ENCODE measurements at regions not wholly inside any gene's neighbourhood (a gene's known extent, or its start where the extent isn't known, plus 50 kb on each side); places are given as distances from the start of the nearest gene placed in this dataset.
"Not testable (repeated sequence)": the region's sequence is repeated elsewhere in the genome, so short reads cannot be mapped to it uniquely, and the experiment has no call there.

DNA sequence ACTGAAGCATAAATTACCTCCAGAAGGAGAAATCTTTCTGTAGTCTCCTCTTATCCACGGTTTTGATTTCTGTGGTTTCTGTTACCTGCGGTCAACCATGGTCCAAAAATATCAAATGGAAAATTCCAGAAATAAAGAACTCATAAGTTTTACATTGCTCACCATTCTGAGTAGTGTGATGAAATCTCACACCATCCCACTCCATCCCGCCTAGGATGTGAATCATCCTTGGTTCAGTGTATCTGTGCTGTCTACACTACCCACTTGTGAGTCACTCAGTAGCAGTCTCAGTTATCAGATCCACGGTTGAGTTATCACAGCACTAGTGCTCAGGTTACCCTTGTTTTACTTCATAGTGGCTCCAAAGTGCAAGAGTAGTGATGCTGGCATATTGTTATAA is 371.2 kb downstream of the NFIB start:
- no peak overlapping the region for H3K4me3 ChIP-seq (ENCODE audit: low read depth, low read length)

DNA sequence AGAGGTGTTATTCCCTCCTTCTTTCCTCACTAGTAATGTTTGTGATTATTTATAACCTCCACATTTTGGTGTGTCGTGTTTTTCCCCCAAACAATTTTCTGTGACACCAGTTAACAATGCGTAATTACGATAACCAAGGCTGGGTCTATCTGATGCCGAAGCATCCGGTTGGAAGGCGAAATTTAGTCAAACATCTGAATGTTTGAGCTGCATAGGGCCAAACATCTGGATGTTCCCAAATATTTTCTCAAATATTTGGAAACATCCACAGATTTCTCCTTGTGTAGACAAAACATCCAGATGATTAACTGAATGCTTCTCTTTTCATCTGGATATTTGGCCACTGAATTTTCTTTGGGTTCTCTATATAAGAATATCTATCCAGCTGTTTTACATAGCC is 371.7 kb downstream of the NFIB start:
- no peak overlapping the region for H3K4me3 ChIP-seq (ENCODE audit: low read depth, low read length)

DNA sequence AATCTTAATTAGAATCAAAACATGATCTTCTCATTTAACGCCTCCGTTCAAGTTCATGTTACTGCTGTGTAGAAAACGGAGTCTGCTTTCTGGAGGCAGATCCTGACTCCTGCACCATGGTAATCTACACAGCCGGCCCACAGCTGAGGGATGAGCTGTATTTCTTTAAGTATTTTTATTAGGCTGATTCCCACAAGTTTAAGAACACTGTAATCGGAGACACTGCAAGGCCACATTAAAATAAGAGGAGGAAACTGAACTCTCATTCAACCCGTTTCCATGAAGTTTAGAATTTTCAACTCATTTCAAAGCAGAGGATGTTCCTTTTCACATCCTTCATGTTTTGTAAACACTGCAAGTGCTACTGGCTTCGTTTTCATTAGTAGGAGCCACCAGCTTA is 372.2 kb downstream of the NFIB start:
- no peak overlapping the region for H3K4me3 ChIP-seq (ENCODE audit: low read depth, low read length)

DNA sequence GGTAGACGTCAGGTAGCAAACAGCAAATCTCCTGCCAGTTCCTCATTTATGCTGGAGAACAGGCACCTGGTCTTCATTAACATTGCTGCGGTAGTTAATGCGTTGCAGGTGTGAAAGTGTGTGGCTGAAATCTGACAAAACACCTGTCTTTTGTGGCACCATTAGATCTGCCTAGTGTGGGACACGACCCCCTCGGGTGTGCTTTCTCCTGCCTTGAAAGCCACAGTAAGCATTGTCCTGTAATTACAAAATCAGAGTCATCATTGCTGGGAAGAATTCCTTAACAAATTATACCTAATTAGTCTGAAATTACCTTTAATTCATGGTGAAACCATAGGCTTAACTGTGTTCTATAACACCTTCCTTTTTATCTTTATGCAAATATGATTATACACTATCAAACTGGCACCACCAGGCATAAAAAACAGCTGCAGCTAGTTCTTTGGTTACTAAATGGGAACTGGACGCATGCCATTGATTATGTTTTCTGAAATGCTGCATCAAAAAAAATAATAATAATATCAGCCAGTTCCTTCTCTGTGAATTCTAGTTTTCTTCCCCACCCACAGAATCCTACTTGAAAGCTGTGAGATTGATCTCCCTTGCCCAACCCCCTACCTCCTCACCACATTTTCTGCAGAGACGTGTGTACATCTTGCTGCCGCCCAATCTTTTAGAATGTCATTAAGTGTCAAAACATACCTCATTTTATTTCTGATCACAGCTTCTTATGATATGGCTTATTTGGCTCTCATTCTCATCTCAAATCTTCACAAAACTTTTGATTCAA is 374.0 kb downstream of the NFIB start:
- no peak overlapping the region for H3K4me3 ChIP-seq (ENCODE audit: low read depth, low read length)

DNA sequence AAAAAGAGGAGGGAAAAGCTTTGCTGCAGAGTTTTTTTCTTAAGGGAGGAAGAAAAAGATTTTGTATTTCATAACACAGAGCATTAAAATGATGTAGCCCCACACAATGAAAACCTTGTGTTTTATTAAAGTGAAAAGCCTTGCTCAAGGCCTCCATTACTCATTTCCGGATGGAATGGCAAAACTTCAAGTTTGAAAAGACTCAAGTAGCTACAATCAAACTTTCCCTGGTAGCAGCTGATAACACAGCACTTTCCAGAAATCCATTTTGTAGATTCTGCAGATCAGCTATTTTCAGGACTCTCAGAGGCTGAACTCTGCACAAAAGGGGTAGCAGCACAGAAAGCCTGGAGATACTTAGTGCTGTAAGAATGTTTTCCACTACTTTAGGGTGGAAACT is 374.8 kb downstream of the NFIB start:
- H3K4me3 ChIP-seq (ENCODE audit: low read depth, low read length), result no peak overlapping the region

DNA sequence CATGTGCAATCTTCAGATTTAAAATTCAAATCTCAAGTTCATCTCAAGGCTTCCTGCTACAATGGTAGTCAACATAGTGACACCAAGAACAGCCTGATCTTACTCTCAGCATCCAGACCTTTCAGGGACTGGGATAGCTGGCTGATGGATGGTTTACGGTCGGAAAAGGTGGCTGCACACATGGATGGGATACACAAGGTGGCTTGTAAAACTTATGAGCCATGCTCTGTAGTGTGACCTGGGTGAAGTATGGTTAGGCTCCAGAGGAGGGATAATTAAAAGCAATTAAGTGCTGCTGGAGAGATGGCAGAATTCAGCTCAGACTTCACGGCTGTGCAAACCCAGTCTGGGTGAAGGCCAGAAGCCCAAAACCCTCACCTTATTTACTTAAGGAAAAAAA is 379.5 kb downstream of the NFIB start:
- H3K4me3 ChIP-seq (ENCODE audit: low read depth, low read length), result no peak overlapping the region

DNA sequence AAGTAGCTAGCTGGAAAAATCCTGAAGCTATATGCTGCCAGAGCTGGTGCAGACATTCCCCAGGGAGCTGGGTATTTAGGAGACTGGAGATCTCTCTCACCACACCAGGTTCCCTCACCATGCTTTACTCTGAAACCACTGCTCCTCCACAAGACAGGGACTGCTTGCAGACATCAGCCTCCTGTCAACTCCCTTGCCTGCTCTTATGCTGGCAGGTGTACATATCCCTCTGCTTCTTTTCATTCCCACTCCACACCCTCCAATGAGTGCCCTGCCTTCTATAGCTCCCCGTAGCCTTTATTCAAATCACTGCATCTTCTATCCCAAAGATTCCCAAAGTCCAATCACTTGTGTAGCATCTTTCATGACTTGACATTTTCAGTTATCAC is 380.7 kb downstream of the NFIB start:
- no peak overlapping the region for H3K4me3 ChIP-seq (ENCODE audit: low read depth, low read length)

DNA sequence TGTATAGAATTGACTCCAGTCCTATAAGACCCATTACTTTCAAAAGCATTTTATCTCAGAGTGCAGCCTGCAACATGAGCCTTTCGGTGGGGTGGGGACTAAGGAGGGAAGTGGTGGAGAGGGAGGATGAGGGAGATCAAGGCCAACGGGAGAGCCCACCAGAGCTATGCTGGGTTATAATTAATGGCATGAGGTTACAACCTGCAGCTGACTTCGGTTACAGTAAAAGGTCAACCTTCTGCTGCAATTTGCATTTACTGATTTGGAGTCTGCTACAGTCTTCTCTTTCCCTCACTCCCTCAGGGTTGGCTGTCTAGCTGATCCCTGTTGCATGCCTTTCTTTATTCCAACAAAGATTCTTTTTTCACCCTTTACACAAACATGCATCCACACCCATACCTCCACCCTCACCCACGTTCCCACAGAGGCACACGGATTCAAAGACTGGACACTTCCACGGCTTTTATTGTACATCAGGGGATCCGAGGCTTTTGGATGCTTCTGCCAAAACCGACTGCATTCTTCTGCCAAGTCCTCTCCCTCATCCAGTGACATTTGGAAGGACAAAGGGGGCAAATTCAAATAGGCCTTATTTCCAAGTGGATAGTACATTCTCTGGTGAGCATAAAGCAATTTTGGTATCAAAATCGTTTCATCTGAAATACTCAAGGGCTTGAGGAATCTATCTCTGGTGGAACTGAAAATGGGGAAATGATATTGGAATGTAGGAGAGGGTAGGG is 381.2 kb downstream of the NFIB start:
- H3K4me3 ChIP-seq (ENCODE audit: low read depth, low read length), result no peak overlapping the region

DNA sequence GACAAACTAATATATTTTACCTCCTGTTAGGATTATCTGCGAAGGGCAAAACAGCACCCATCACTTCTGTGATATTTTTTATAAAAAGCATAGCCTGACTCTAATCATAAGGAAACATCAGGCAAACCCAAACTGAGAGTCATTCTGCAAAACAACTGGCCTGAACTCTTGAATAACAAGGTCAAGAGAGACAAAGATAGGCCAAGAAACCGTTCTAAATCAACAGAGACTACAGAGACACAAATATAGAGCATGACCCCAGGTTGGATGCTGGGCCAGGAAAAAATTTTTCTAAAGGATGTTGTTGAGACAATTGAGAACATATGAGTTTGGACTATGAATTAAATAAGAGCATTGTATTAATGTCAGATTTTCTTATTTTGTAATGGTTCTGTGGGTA is 384.9 kb downstream of the NFIB start:
- no peak overlapping the region for H3K4me3 ChIP-seq (ENCODE audit: low read depth, low read length)

DNA sequence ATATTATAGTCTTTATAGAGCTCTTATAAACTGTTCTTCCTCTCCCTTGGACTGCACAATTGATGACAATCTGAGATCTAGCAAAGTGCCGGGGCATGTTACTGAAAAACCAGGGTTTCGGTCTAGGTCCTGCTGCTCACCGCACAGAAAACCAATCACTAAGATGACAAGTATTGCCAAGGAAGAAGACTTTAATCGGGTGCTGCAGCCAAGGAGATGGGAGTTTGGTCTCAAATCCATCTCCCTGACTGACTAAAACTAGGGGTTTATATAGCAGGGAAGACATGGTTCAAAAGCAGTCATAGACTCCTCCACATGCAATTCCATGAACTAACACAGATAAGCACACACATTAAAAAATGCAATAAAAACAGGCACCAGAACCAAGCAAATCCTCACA is 390.6 kb downstream of the NFIB start:
- H3K4me3 ChIP-seq (ENCODE audit: low read depth, low read length), result no peak overlapping the region

DNA sequence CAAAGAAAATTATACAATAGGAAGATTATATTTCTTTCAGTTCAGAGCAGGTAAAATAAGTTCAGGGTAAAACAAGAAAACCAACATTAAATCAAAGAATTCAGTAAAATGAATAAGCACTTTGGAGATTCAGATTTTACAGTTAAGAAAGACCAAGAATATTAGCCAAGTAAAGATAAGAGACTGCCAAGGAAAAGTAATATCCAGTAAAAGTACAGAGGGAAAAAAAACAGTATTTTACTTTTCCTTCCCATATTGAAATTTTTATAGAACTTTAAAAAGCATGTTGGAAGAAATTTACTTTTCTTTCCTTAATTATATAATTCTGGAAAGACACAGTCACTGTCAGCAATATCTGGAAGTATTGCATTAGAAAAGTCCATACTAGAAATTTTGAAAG is 393.4 kb downstream of the NFIB start:
- no peak overlapping the region for H3K4me3 ChIP-seq (ENCODE audit: low read depth, low read length)

DNA sequence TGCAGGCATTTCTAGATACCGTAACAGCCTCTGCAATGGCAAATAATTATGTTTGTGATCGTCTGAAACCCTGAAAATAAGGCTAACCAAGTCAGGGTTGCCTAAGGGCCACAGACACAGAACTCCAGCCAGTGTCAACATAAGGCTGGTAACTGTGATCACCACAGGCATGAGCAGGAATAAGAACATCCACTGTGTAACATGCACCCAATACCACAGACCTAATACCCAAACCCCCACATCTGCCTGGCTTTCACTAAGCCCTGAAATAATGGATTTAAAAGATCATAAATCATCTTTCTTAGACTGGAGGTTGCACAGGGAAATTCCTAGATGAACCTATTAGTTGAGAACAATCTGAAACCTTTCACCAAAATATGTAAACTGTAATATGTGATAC is 394.5 kb downstream of the NFIB start:
- H3K4me3 ChIP-seq (ENCODE audit: low read depth, low read length), result no peak overlapping the region

DNA sequence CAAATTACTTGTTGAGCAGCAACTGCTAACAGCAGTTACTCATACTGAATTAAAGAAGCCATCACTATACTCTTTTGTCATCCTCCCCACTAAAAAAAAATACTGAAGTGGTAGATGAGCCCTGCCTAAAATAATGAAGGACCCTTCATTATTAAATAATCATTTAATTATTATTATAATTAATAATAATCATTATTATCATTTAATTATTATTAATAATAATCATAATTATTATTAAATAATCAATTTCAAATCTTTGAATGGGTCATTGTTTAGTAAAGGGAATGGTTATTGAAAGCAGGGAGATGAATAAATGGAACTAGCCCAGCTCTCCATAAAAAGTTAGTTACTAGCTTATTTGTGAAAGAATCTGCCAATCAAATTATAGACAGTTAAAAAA is 396.4 kb downstream of the NFIB start:
- no peak overlapping the region for H3K4me3 ChIP-seq (ENCODE audit: low read depth, low read length)

DNA sequence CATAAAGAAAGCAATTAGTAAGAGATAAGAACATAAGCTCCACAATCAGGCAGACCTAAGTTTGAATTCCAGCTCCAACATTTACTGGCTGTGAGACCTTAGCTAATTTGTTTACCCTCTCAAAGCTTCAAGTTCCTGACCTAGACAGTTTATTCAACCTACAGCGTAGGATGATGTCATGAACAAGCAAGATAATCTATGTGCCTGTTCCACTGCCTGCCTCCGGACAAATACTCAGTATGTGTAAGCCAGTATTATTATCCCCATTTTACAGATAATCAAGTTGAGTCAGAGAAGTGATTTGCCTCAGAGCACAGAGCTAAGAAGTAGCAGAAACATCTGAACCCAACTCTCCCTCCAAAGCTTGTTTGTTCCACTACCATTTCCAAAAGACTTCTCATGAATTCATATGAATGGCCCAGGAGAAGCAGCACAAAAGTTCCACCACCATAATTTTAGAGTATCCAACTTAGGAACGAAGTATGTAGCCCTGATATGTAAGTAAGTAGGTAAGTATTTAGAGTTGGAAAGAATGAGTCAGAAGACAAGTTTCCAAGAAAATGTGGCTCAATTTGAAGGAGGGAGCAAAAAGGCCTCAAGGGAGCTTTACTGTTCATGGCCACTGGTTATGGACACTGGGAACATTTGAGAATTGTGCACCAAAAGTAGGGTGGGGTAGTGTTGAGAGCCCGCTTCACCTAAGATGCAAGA is 398.2 kb downstream of the NFIB start:
- no peak overlapping the region for H3K4me3 ChIP-seq (ENCODE audit: low read depth, low read length)

DNA sequence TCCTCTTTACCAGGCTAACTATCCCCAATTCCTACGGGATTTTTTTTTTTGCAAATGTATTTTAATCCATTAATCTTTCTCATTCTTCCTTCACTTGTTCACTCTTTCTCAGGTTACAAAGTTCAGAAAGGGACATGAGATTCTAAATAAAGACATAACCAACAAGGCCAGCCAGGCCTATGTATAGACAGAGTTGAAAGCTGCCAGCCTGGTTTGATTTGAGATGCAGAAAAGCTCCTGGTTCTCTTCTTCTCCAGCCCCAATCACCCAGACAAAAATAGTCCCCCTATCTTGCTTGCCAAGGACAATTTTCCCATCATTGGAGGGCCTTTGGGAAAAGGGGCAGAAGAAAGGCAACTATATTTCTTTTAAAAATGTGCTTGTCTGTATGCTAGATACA is 398.8 kb downstream of the NFIB start:
- no peak overlapping the region for H3K4me3 ChIP-seq (ENCODE audit: low read depth, low read length)

DNA sequence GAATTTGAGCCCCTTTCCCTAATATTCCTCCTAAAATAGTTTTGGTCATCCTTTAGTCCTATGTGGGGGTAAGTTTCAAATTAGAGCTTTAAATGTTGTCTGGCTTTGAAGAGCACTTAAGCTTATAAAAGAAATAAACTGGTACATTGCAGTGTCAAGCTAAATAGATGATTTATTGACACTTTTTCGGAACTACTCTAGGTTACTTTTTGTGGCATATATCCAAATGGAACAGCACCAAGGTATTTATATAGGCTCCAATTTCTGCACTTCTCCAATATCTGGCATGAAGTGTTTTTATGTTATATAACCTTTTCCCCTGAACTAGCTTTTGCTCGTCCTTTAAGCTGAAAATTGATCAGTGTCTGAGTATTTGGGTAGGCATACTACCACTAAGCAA is 402.5 kb downstream of the NFIB start:
- no peak overlapping the region for H3K4me3 ChIP-seq (ENCODE audit: low read depth, low read length)

DNA sequence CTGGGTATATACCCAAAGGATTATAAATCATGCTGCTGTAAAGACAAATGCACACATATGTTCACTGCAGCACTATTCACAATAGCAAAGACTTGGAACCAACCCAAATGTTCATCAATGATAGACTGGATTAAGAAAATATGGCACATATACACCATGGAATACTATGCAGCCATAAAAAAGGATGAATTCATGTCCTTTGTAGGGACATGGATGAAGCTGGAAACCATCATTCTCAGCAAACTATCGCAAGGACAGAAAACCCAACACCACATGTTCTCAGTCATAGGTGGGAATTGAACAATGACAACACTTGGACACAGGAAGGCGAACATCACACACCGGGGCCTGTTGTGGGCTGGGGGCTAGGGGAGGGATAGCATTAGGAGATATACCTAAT is 406.1 kb downstream of the NFIB start:
- not testable (repeated sequence) for H3K4me3 ChIP-seq (ENCODE audit: low read depth, low read length)

DNA sequence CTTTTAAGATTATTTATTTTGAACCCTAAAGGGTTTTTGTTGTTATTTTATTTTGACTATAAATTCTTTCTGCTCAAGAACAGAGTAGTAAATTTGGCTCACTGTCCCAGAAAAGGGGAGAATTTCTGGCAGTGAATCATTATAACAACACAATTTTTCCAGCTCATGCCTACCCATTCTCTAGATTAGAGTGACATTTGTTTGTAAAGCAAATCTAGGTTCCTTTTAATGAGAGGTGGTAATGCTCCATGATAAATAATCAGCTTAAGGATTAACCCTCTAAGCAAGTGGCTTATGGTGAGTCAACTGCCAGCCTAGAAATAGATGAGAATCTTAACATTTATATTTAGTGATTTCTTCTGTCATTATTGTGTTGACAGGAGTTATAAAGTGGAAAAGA is 409.2 kb downstream of the NFIB start:
- H3K4me3 ChIP-seq (ENCODE audit: low read depth, low read length), result no peak overlapping the region

DNA sequence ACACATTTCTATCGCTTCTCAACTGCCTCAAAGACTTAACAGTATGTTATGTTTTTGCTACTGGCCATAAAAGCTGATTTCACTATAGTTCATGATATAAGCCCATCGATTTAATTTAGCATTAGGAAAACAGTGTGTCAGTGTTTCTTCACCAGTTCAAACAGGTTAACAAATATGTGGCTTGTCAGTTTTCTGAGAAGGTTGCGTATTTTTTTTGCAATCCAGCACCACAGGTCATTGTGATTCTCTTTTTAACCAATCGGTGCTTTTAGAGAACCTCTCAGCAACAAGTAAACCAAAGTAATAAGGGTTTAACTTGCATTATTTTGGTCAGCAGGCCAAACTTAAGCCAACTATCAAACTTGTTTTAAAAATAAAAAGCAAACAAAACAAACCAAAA is 409.6 kb downstream of the NFIB start:
- no peak overlapping the region for H3K4me3 ChIP-seq (ENCODE audit: low read depth, low read length)

DNA sequence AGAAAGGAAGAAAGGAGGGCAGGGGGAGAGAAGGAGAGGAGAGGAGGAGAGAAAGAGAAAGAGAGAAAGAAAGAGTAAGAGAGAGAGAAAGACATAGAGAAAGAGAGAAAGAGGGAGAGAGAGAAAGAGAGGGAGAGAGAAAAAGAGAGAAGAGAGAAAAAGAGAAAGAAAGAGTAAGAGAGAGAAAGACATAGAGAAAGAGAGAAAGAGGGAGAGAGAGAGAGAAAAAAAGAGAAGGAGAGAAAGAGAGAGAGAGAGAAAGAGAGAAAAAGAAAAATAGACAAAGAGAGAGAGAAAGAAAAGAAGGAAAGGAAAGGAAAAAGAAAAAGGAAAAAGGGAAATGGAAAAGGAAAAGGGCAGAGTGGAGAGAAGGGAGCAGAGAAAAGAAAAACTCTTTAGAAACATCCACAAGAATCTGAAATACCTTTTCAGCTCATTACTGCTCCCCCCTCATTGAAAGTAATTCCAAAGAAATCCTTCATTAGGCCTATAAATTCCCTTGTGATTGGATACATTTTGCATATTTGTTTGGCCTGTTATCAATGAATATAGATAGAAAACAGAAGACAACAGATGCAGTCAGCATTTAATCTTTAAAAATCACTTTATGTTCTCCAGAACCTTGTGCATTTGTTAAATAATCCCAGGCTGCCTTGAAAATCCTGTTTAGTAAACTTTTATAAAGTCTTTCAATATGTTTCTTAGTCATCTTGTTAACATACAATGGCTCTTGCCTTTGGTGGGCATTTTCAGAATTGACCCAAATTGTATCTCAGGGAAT is 411.5 kb downstream of the NFIB start:
- no peak overlapping the region for H3K4me3 ChIP-seq (ENCODE audit: low read depth, low read length)

DNA sequence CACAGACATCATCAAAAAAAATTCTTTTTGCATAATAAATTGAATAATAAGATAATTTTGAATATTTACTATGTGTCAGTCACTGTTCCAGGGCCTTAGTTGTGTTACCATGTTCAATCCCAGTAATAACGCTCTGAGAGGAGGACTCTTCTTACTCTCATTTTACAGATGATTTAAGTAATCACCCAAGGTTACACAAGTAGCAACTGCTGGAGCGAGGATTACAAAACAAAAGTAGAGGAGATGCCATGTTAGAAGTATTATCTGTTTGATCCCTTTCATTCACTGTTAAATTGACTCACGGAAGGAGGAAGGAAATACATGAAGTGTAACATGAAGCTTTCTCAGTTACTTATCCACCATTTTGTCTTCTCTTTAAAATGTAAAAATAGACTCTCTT is 412.8 kb downstream of the NFIB start:
- no peak overlapping the region for H3K4me3 ChIP-seq (ENCODE audit: low read depth, low read length)

All from iPS-11a (cell line).